ENCODE measurements at regions not wholly inside any gene's neighbourhood (a gene's known extent, or its start where the extent isn't known, plus 50 kb on each side); places are given as distances from the start of the nearest gene placed in this dataset.
"Not testable (repeated sequence)": the region's sequence is repeated elsewhere in the genome, so short reads cannot be mapped to it uniquely, and the experiment has no call there.

- Mint-ChIP-seq H3K36me3 (ENCODE audit: low read depth, unreplicated experiment) (peaks cover 24% of the 10 kb centered on the region), H3K27ac (ENCODE audit: unreplicated experiment) (peak overlapping the region; percentile 31), H3K4me1 (ENCODE audit: low read depth, unreplicated experiment) (peaks cover 25% of the 10 kb centered on the region)
- not testable (repeated sequence) for H3K79me2 ChIP-seq (ENCODE audit: insufficient read depth, low read length); H3K9me3 ChIP-seq (ENCODE audit: insufficient read depth, low read depth, low read length); H3K4me3 Mint-ChIP-seq (ENCODE audit: unreplicated experiment); H3K36me3 ChIP-seq (ENCODE audit: insufficient read depth, low read length); DNase-seq (ENCODE audit: low read depth); H3K27ac ChIP-seq (ENCODE audit: low read depth, low read length); H3K4me1 ChIP-seq (ENCODE audit: insufficient read depth, low read length); H3K27me3 ChIP-seq (ENCODE audit: insufficient read depth, low read length); H4K20me1 ChIP-seq (ENCODE audit: insufficient read depth, low read length); H2AFZ ChIP-seq (ENCODE audit: low read depth, low read length); H3K27me3 Mint-ChIP-seq (ENCODE audit: low read depth, unreplicated experiment); FAIRE-seq; H3K9me3 Mint-ChIP-seq (ENCODE audit: unreplicated experiment); H3K4me3 ChIP-seq (ENCODE audit: insufficient read depth, low read depth, low read length); H3K9ac ChIP-seq (ENCODE audit: low read length); H3K4me2 ChIP-seq (ENCODE audit: low read length)
These were observed 286.7 kb downstream of the SOX4 start for GRCh38 chr6:21880249-21880648.

GRCh38 chr6:21881969-21882465, 288.5 kb downstream of the SOX4 start:
- Histone ChIP-seq H3K27ac (ENCODE audit: low read depth, low read length) (no peak overlapping the region), H3K9ac (ENCODE audit: low read length) (no peak overlapping the region), H3K36me3 (ENCODE audit: insufficient read depth, low read length) (no peaks in the 10 kb centered on the region), H3K4me1 (ENCODE audit: insufficient read depth, low read length) (peaks cover 24% of the 10 kb centered on the region), H3K9me3 (ENCODE audit: insufficient read depth, low read depth, low read length) (no peaks in the 10 kb centered on the region), H3K4me2 (ENCODE audit: low read length) (no peak overlapping the region), H3K27me3 (ENCODE audit: insufficient read depth, low read length) (no peaks in the 10 kb centered on the region), H2AFZ (ENCODE audit: low read depth, low read length) (no peak overlapping the region), H4K20me1 (ENCODE audit: insufficient read depth, low read length) (no peaks in the 10 kb centered on the region), H3K79me2 (ENCODE audit: insufficient read depth, low read length) (no peaks in the 10 kb centered on the region), H3K4me3 (ENCODE audit: insufficient read depth, low read depth, low read length) (no peak overlapping the region)
- peaks cover 5% of the 10 kb centered on the region for H3K9me3 Mint-ChIP-seq (ENCODE audit: unreplicated experiment)
- TF ChIP-seq EZH2 (IDR thresholded peaks at IDR 0.05; ENCODE audit: insufficient read depth, low read length), result no peak
- TF ChIP-seq CTCF (IDR thresholded peaks at IDR 0.05; ENCODE audit: insufficient read depth, low read depth, low read length), result no peak
- FAIRE-seq (no peak), DNase-seq (ENCODE audit: low read depth) (no peak)
- H3K36me3 Mint-ChIP-seq (ENCODE audit: low read depth, unreplicated experiment), result peaks cover 16% of the 10 kb centered on the region
- no peaks in the 10 kb centered on the region for H3K27me3 Mint-ChIP-seq (ENCODE audit: low read depth, unreplicated experiment)
- H3K4me1 Mint-ChIP-seq (ENCODE audit: low read depth, unreplicated experiment), result peaks cover 25% of the 10 kb centered on the region
- no peak overlapping the region for H3K27ac Mint-ChIP-seq (ENCODE audit: unreplicated experiment)
- H3K4me3 Mint-ChIP-seq (ENCODE audit: unreplicated experiment), result no peak overlapping the region

GRCh38 chr6:21883595-21884328, 290.2 kb downstream of the SOX4 start:
- Mint-ChIP-seq H3K4me1 (ENCODE audit: low read depth, unreplicated experiment) (peaks cover 33% of the 10 kb centered on the region), H3K9me3 (ENCODE audit: unreplicated experiment) (peaks cover 5% of the 10 kb centered on the region), H3K27me3 (ENCODE audit: low read depth, unreplicated experiment) (no peaks in the 10 kb centered on the region), H3K4me3 (ENCODE audit: unreplicated experiment) (no peak overlapping the region), H3K36me3 (ENCODE audit: low read depth, unreplicated experiment) (peaks cover 16% of the 10 kb centered on the region), H3K27ac (ENCODE audit: unreplicated experiment) (no peak overlapping the region)
- no peak overlapping the region for H3K9ac ChIP-seq (ENCODE audit: low read length)
- H3K79me2 ChIP-seq (ENCODE audit: insufficient read depth, low read length), result no peaks in the 10 kb centered on the region
- H3K27ac ChIP-seq (ENCODE audit: low read depth, low read length), result no peak overlapping the region
- no peak overlapping the region for H2AFZ ChIP-seq (ENCODE audit: low read depth, low read length)
- DNase-seq (ENCODE audit: low read depth), result no peak
- no peaks in the 10 kb centered on the region for H3K27me3 ChIP-seq (ENCODE audit: insufficient read depth, low read length)
- H3K36me3 ChIP-seq (ENCODE audit: insufficient read depth, low read length), result no peaks in the 10 kb centered on the region
- H4K20me1 ChIP-seq (ENCODE audit: insufficient read depth, low read length), result no peaks in the 10 kb centered on the region
- peaks cover 34% of the 10 kb centered on the region for H3K4me1 ChIP-seq (ENCODE audit: insufficient read depth, low read length)
- no peak for TF ChIP-seq EZH2 (IDR thresholded peaks at IDR 0.05; ENCODE audit: insufficient read depth, low read length)
- no peak for TF ChIP-seq CTCF (IDR thresholded peaks at IDR 0.05; ENCODE audit: insufficient read depth, low read depth, low read length)
- no peak for FAIRE-seq
- H3K4me3 ChIP-seq (ENCODE audit: insufficient read depth, low read depth, low read length), result no peak overlapping the region
- no peaks in the 10 kb centered on the region for H3K9me3 ChIP-seq (ENCODE audit: insufficient read depth, low read depth, low read length)
- H3K4me2 ChIP-seq (ENCODE audit: low read length), result no peak overlapping the region
